Aorta (tissue), 5 donors: ENCODE measurements at regions not wholly inside any gene's neighbourhood (a gene's known extent, or its start where the extent isn't known, plus 50 kb on each side); places are given as distances from the start of the nearest gene placed in this dataset.

Experiments
- ATAC-seq: fragments of 200-7000 bp; cut with Tn5 transposase; one replicate; pipeline ENCODE4 v1.9.1; 2022; ENCODE audit warnings: moderate library complexity; ENCODE audit not compliant: low FRiP score
- DNase-seq, 2 donors: peaks; one replicate each; pipeline ENCODE4 v3.0.0-alpha.2; 2020
- H3K27ac ChIP-seq, 2 donors: one replicate each; pipeline ENCODE4 v1.5.1; 2013; ENCODE audit warnings: low read length in 2 of 2, mild to moderate bottlenecking in 2 of 2, moderate library complexity in 2 of 2, control low read depth in 1 of 2, inconsistent platforms in 1 of 2, low read depth in 1 of 2
- H3K27me3 ChIP-seq, 2 donors: one replicate each; pipeline ENCODE4 v1.6.1; 2013; ENCODE audit warnings: control low read depth in 1 of 2, low read length in 1 of 2, mild to moderate bottlenecking in 1 of 2, moderate library complexity in 1 of 2; ENCODE audit not compliant: insufficient read depth in 2 of 2, control insufficient read depth in 1 of 2
- H3K36me3 ChIP-seq, 2 donors: one replicate each; pipeline ENCODE4 v1.6.1; 2013; ENCODE audit warnings: control low read depth in 1 of 2, low read length in 1 of 2, mild to moderate bottlenecking in 1 of 2; ENCODE audit not compliant: insufficient read depth in 2 of 2, control insufficient read depth in 1 of 2
- H3K4me1 ChIP-seq, 2 donors: one replicate each; pipeline ENCODE4 v1.6.1; 2013; ENCODE audit warnings: low read length in 2 of 2, control low read depth in 1 of 2, mild to moderate bottlenecking in 1 of 2, moderate library complexity in 1 of 2; ENCODE audit not compliant: insufficient read depth in 2 of 2, control insufficient read depth in 1 of 2
- H3K4me3 ChIP-seq, 2 donors: one replicate each; pipeline ENCODE4 v1.5.1; 2013; ENCODE audit warnings: low read length in 2 of 2, control low read depth in 1 of 2, mild to moderate bottlenecking in 1 of 2
- H3K9me3 ChIP-seq: one replicate; pipeline ENCODE4 v1.6.1; 2013; ENCODE audit warnings: mild to moderate bottlenecking, low read length; ENCODE audit not compliant: control insufficient read depth
- WGBS, 2 donors: extraction: QIAGEN DNeasy Blood & Tissue Kit; methylation state at CpG; one replicate each; pipeline ENCODE4 v1.1.7; 2013; 5-methylcytosine and 5-hydroxymethylcytosine counted together
- intact Hi-C, 2 donors: fragments of 100-400 bp; cut with DNase I; formaldehyde crosslinking; loops; one replicate each; pipeline versions ENCODE4 v1.14.2 to v1.15.0; 2022
- donor health status: healthy with polysubstance abuse.
- donor health status: Bipolar disorder and iron deficiency.
- donor health status: DM: no; HTN: no; CAD: no.
- donor health status: DM: no; HTN: no; CAD: no.
- donor health status: DM: yes; HTN: yes; CAD: no.

- intact Hi-C loops: no loop called here
- Histone ChIP-seq H3K27ac (no peak overlapping the region), H3K36me3 (no peaks in the 10 kb centered on the region), H3K27me3 (no peaks in the 10 kb centered on the region), H3K4me3 (no peak overlapping the region), H3K4me1 (no peaks in the 10 kb centered on the region), H3K9me3 (no peaks in the 10 kb centered on the region)
- ATAC-seq (no peak), DNase-seq (no peak)
- WGBS, 2 donors: 89 to 97% methylated on average over 1 of the region's 1 CpG
Measured at GRCh38 chr19:28511655-28512054, 701.3 kb downstream of the UQCRFS1 start.

- ATAC-seq: no peak
- 75% methylated on average over 15 of the region's 15 CpGs for WGBS, 2 donors
- no peak for DNase-seq
- Histone ChIP-seq H3K27ac (no peak overlapping the region), H3K4me3 (no peak overlapping the region), H3K9me3 (no peaks in the 10 kb centered on the region), H3K36me3 (no peaks in the 10 kb centered on the region), H3K27me3 (no peaks in the 10 kb centered on the region), H3K4me1 (no peaks in the 10 kb centered on the region)
- intact Hi-C loops: no loop called here
Measured at GRCh38 chr19:28509079-28509895, 703.7 kb downstream of the UQCRFS1 start.

GRCh38 chr19:28508666-28509065, 704.3 kb downstream of the UQCRFS1 start:
- Histone ChIP-seq H3K27ac (no peak overlapping the region), H3K4me3 (no peak overlapping the region), H3K27me3 (no peaks in the 10 kb centered on the region), H3K9me3 (no peaks in the 10 kb centered on the region), H3K36me3 (no peaks in the 10 kb centered on the region), H3K4me1 (no peaks in the 10 kb centered on the region)
- ATAC-seq (no peak), DNase-seq (no peak)
- intact Hi-C loops: no loop called here
- WGBS, 2 donors: 67 to 77% methylated on average over 3 of the region's 3 CpGs

GRCh38 chr19:28505933-28506332, 707.0 kb downstream of the UQCRFS1 start:
- H3K9me3 ChIP-seq: no peaks in the 10 kb centered on the region
- DNase-seq (no peak), ATAC-seq (no peak)
- H3K4me3 ChIP-seq: no peak overlapping the region
- no peak overlapping the region for H3K27ac ChIP-seq
- intact Hi-C loops: no loop called here
- no peaks in the 10 kb centered on the region for H3K4me1 ChIP-seq
- H3K36me3 ChIP-seq: no peaks in the 10 kb centered on the region
- H3K27me3 ChIP-seq: no peaks in the 10 kb centered on the region
- 36 to 57% methylated on average over 2 of the region's 2 CpGs for WGBS, 2 donors

- Histone ChIP-seq H3K9me3 (no peaks in the 10 kb centered on the region), H3K36me3 (no peaks in the 10 kb centered on the region), H3K4me1 (no peaks in the 10 kb centered on the region), H3K27me3 (no peaks in the 10 kb centered on the region), H3K27ac (no peak overlapping the region), H3K4me3 (no peak overlapping the region)
- ATAC-seq (no peak), DNase-seq (no peak)
- intact Hi-C loops: no loop called here
- 73% methylated on average over 3 of the region's 3 CpGs for WGBS, 2 donors
Measured at GRCh38 chr19:28505134-28505533, 707.8 kb downstream of the UQCRFS1 start.

GRCh38 chr19:28504727-28505126, 708.2 kb downstream of the UQCRFS1 start:
- no peaks in the 10 kb centered on the region for H3K4me1 ChIP-seq
- H3K36me3 ChIP-seq: no peaks in the 10 kb centered on the region
- H3K9me3 ChIP-seq: no peaks in the 10 kb centered on the region
- ATAC-seq (no peak), DNase-seq (no peak)
- WGBS, 2 donors: 77 to 98% methylated on average over 3 of the region's 3 CpGs
- H3K4me3 ChIP-seq: no peak overlapping the region
- H3K27ac ChIP-seq: no peak overlapping the region
- no peaks in the 10 kb centered on the region for H3K27me3 ChIP-seq
- intact Hi-C loops: no loop called here

- intact Hi-C loops: no loop called here
- no peaks in the 10 kb centered on the region for H3K9me3 ChIP-seq
- no peaks in the 10 kb centered on the region for H3K36me3 ChIP-seq
- H3K27me3 ChIP-seq: no peaks in the 10 kb centered on the region
- H3K4me1 ChIP-seq: no peaks in the 10 kb centered on the region
- WGBS, 2 donors: 81 to 88% methylated on average over 3 of the region's 3 CpGs
- H3K27ac ChIP-seq: no peak overlapping the region
- ATAC-seq (no peak), DNase-seq (no peak)
- no peak overlapping the region for H3K4me3 ChIP-seq
Measured at GRCh38 chr19:28504139-28504538, 708.8 kb downstream of the UQCRFS1 start.

- DNase-seq (no peak), ATAC-seq (no peak)
- intact Hi-C loops: no loop called here
- Histone ChIP-seq H3K36me3 (no peaks in the 10 kb centered on the region), H3K4me3 (no peak overlapping the region), H3K27me3 (no peaks in the 10 kb centered on the region), H3K4me1 (no peaks in the 10 kb centered on the region), H3K27ac (no peak overlapping the region), H3K9me3 (no peaks in the 10 kb centered on the region)
- 51 to 52% methylated on average over 15 of the region's 15 CpGs for whole genome bisulfite sequencing, 2 donors
Measured at GRCh38 chr19:28502879-28503734, 709.8 kb downstream of the UQCRFS1 start.

GRCh38 chr19:28501976-28502375, 711.0 kb downstream of the UQCRFS1 start:
- intact Hi-C loops: no loop called here
- H3K4me3 ChIP-seq: no peak overlapping the region
- no peaks in the 10 kb centered on the region for H3K9me3 ChIP-seq
- no peak for ATAC-seq
- H3K27ac ChIP-seq: no peak overlapping the region
- no peaks in the 10 kb centered on the region for H3K4me1 ChIP-seq
- no peaks in the 10 kb centered on the region for H3K27me3 ChIP-seq
- H3K36me3 ChIP-seq: no peaks in the 10 kb centered on the region
- DNase-seq: no peak
- 62 to 78% methylated on average over 3 of the region's 3 CpGs for WGBS, 2 donors
